ENCODE measurements at regions not wholly inside any gene's neighbourhood (a gene's known extent, or its start where the extent isn't known, plus 50 kb on each side); places are given as distances from the start of the nearest gene placed in this dataset.

GRCh38 chrX:85505801-85506200, 126.3 kb upstream of the POF1B start (continued):
- TF ChIP-seq ZBTB33 (IDR thresholded peaks at IDR 0.05), result no peak
- no peak for TF ChIP-seq HNF4A (conservative IDR thresholded peaks at IDR 0.05)
- no peak for TF ChIP-seq FOXA1 (IDR thresholded peaks at IDR 0.05)
- no peak for TF ChIP-seq JUND (IDR thresholded peaks at IDR 0.05)
- no peak for TF ChIP-seq RAD21 (IDR thresholded peaks at IDR 0.05)

GRCh38 chrX:85504381-85504780, 124.9 kb upstream of the POF1B start:
- no peak overlapping the region for H3K27ac ChIP-seq (ENCODE audit: low read depth in 1 of 2, low read length in 2 of 2)
- no peaks in the 10 kb centered on the region for H3K27me3 ChIP-seq (ENCODE audit: control insufficient read depth in 4 of 4, insufficient read depth in 4 of 4, low read length in 3 of 4)
- no peaks in the 10 kb centered on the region for H3K9me3 ChIP-seq (ENCODE audit: control insufficient read depth in 4 of 4, low read length in 3 of 4)
- H3K4me3 ChIP-seq (ENCODE audit: low read depth in 1 of 3, low read length in 3 of 3), result no peak overlapping the region
- 58% methylated on average over 1 of the region's 1 CpG for WGBS
- H3K4me1 ChIP-seq (ENCODE audit: control insufficient read depth in 4 of 4, insufficient read depth in 4 of 4, low read length in 3 of 4), result no peaks in the 10 kb centered on the region
- H3K9ac ChIP-seq (ENCODE audit: low read depth in 1 of 2, low read length in 2 of 2), result no peak overlapping the region
- no peak for DNase-seq (ENCODE audit: low spot score)
- TF ChIP-seq MAX (IDR thresholded peaks at IDR 0.05), result no peak
- no peak for TF ChIP-seq FOXA2 (IDR thresholded peaks at IDR 0.05)
- TF ChIP-seq HNF4A (conservative IDR thresholded peaks at IDR 0.05), result no peak
- TF ChIP-seq EGR1 (IDR thresholded peaks at IDR 0.05; ENCODE audit: low read depth in 2 of 2), result no peak
- no peak for TF ChIP-seq TAF1 (conservative IDR thresholded peaks at IDR 0.05)
- TF ChIP-seq ZBTB33 (IDR thresholded peaks at IDR 0.05), result no peak
- TF ChIP-seq CTCF (IDR thresholded peaks at IDR 0.05; ENCODE audit: low read depth, low read length, missing input control), result no peak
- no peak for TF ChIP-seq YY1 (IDR thresholded peaks at IDR 0.05)
- no peak for TF ChIP-seq ATF3 (IDR thresholded peaks at IDR 0.05)
- no peak for TF ChIP-seq SP1 (IDR thresholded peaks at IDR 0.05)
- no peak for TF ChIP-seq FOXA1 (IDR thresholded peaks at IDR 0.05)
- no peak for TF ChIP-seq GABPA (IDR thresholded peaks at IDR 0.05 in 1 of 2, conservative IDR thresholded peaks at IDR 0.05 in 1 of 2)
- TF ChIP-seq JUND (IDR thresholded peaks at IDR 0.05), result no peak
- no peak for TF ChIP-seq REST (IDR thresholded peaks at IDR 0.05)
- TF ChIP-seq RXRA (IDR thresholded peaks at IDR 0.05), result no peak
- no peak for TF ChIP-seq RAD21 (IDR thresholded peaks at IDR 0.05)
- no peak for TF ChIP-seq NR2F2 (IDR thresholded peaks at IDR 0.05)
- TF ChIP-seq HNF4G (IDR thresholded peaks at IDR 0.05), result no peak
- no peaks in the 10 kb centered on the region for H3K36me3 ChIP-seq (ENCODE audit: control insufficient read depth in 4 of 4, insufficient read depth in 3 of 4, low read depth in 1 of 4, low read length in 3 of 4)

All from liver (tissue), 8 donors.